GM12878 (cell line): ENCODE measurements at regions not wholly inside any gene's neighbourhood (a gene's known extent, or its start where the extent isn't known, plus 50 kb on each side); places are given as distances from the start of the nearest gene placed in this dataset.

Experiments used
- ATAC-seq: fragments of 200-7000 bp; cut with Tn5 transposase; 3 replicates; pipeline ENCODE4 v1.9.1; 2020; ENCODE audit warnings: mild to moderate bottlenecking, moderate library complexity
- BruUV-seq: library from RNA; stranded (reverse); fragments of 400-500 nt; replicated peaks from 2 replicates; lab custom pipeline; 2021; lab: Mats Ljungman, UMichigan
- CTCF ChIA-PET: fragments of 300-600 bp; sonication (Branson Sonifier 250); formaldehyde crosslinking; extraction: SDS; loops from one replicate; lab custom pipeline; 2021; ENCODE audit warnings: inconsistent platforms; lab: Yijun Ruan, JAX
- POLR2A ChIA-PET: fragments of 350-600 bp; formaldehyde crosslinking; extraction: SDS; loops from one replicate; lab custom pipeline; 2021; ENCODE audit warnings: inconsistent platforms; lab: Charles Lee
- RAD21 ChIA-PET: fragments of 300-600 bp; sonication (Branson Sonifier 250); formaldehyde crosslinking; loops from one replicate; lab custom pipeline; 2023; ENCODE audit warnings: antibody characterized with exemption; ENCODE audit not compliant: unreplicated experiment; lab: Charles Lee
- SMC1A ChIA-PET: fragments of 300-600 bp; sonication (Branson Sonifier 250); formaldehyde crosslinking; loops from one replicate; lab custom pipeline; 2023; ENCODE audit not compliant: unreplicated experiment, uncharacterized antibody; lab: Charles Lee
- DNase-seq: peaks from one replicate; pipeline ENCODE4 v3.0.0-alpha.2; 2011; ENCODE audit warnings: low read depth, low spot score
- FAIRE-seq: peaks from 3 replicates; lab custom pipeline; 2011; peaks lifted over from hg19 to GRCh38; lab: Jason Lieb, UNC
- H2AFZ ChIP-seq: 2 replicates; pipeline ENCODE4 v1.6.0; 2011; ENCODE audit warnings: low read depth, low read length, control low read depth; ENCODE audit not compliant: control insufficient read depth
- H3K27ac ChIP-seq: 2 replicates; pipeline ENCODE4 v1.5.1; 2011; ENCODE audit warnings: control low read depth; ENCODE audit not compliant: control insufficient read depth, insufficient read depth
- H3K27me3 ChIP-seq, 2 experiments: replicated peaks in 1 of 2; 2 replicates each; pipeline versions ENCODE4 v1.6.0 to v1.6.1; 2011; ENCODE audit warnings: low read length in 1 of 2; ENCODE audit not compliant: control insufficient read depth in 2 of 2, insufficient read depth in 2 of 2
- H3K36me3 ChIP-seq, 2 experiments: 2 replicates each; pipeline ENCODE4 v1.5.1; 2011; ENCODE audit warnings: low read length in 1 of 2; ENCODE audit not compliant: control insufficient read depth in 2 of 2, insufficient read depth in 2 of 2
- H3K4me1 ChIP-seq: 2 replicates; pipeline ENCODE4 v1.6.1; 2011; ENCODE audit warnings: mild to moderate bottlenecking, low read length, moderate library complexity, mixed read lengths; ENCODE audit not compliant: control insufficient read depth, insufficient read depth
- H3K4me2 ChIP-seq: 2 replicates; pipeline ENCODE4 v1.6.0; 2011; ENCODE audit warnings: control low read depth; ENCODE audit not compliant: control insufficient read depth, insufficient read depth
- H3K4me3 ChIP-seq: fragments of 200-600 bp; sonication (generic); 2 replicates; pipeline ENCODE4 v1.5.1; 2016
- H3K79me2 ChIP-seq: 2 replicates; pipeline ENCODE4 v1.6.0; 2011; ENCODE audit warnings: low read length; ENCODE audit not compliant: control insufficient read depth, insufficient read depth
- H3K9ac ChIP-seq: 2 replicates; pipeline ENCODE4 v1.8.0; 2011; ENCODE audit warnings: low read length, control low read depth, mixed read lengths; ENCODE audit not compliant: control insufficient read depth, insufficient read depth
- H3K9me3 ChIP-seq: replicated peaks from 3 replicates; pipeline ENCODE4 v1.5.1; 2011; ENCODE audit warnings: mild to moderate bottlenecking, low read length; ENCODE audit not compliant: control insufficient read depth, insufficient read depth
- H4K20me1 ChIP-seq: 2 replicates; pipeline ENCODE4 v1.6.0; 2011; ENCODE audit not compliant: control insufficient read depth, insufficient read depth
- ASH2L ChIP-seq: fragments of 300-600, 200-600 bp; sonication (generic); IDR thresholded peaks from 2 replicates; pipeline ENCODE4 v1.6.1; 2017; ENCODE audit warnings: low read depth, mild to moderate bottlenecking, borderline replicate concordance
- ATF7 ChIP-seq: fragments of 450-650 bp; IDR thresholded peaks from 2 replicates; pipeline ENCODE4 v1.6.1; 2016; ENCODE audit warnings: low read depth, mild to moderate bottlenecking
- CBX5 ChIP-seq: sonication (generic); IDR thresholded peaks from 2 replicates; pipeline ENCODE4 v1.6.1; 2016; ENCODE audit warnings: low read depth, moderate library complexity, mild to moderate bottlenecking, inconsistent platforms
- CREB1 ChIP-seq: IDR thresholded peaks from 2 replicates; pipeline ENCODE4 v1.6.1; 2012; ENCODE audit warnings: low read depth, mild to moderate bottlenecking, inconsistent platforms
- EGR1 ChIP-seq, 2 experiments: IDR thresholded peaks; 1 replicate in 1 of 2; 2 replicates in 1 of 2; pipeline ENCODE4 v1.6.1; 2011 to 2012; ENCODE audit warnings: low read depth in 2 of 2, low read length in 2 of 2, borderline replicate concordance in 1 of 2, mild to moderate bottlenecking in 1 of 2, moderate library complexity in 1 of 2
- ESRRA ChIP-seq: IDR thresholded peaks from 2 replicates; pipeline ENCODE4 v1.6.1; 2012; ENCODE audit warnings: mild to moderate bottlenecking, low read length, improper control_type of control experiment
- KLF5 ChIP-seq: fragments of 450-650 bp; IDR thresholded peaks from 2 replicates; pipeline ENCODE4 v1.6.1; 2014; ENCODE audit warnings: mild to moderate bottlenecking; ENCODE audit not compliant: partially characterized antibody
- LARP7 ChIP-seq: fragments of 450-650 bp; IDR thresholded peaks from 2 replicates; pipeline ENCODE4 v1.6.1; 2017; ENCODE audit warnings: mild to moderate bottlenecking
- MEF2B ChIP-seq: fragments of 450-650 bp; IDR thresholded peaks from 2 replicates; pipeline ENCODE4 v1.6.1; 2018; ENCODE audit warnings: mild to moderate bottlenecking, moderate library complexity; ENCODE audit not compliant: partially characterized antibody, poor library complexity, severe bottlenecking
- NR2F1 ChIP-seq: fragments of 450-650 bp; conservative IDR thresholded peaks from 2 replicates; pipeline ENCODE4 v1.6.1; 2017; ENCODE audit warnings: mild to moderate bottlenecking
- PAX5 ChIP-seq: IDR thresholded peaks from 2 replicates; pipeline ENCODE4 v1.6.1; 2011; ENCODE audit warnings: low read depth, low read length, borderline replicate concordance
- RFX5 ChIP-seq: IDR thresholded peaks from 2 replicates; pipeline ENCODE4 v1.6.1; 2011; ENCODE audit warnings: low read depth, low read length, improper control_type of control experiment
- SIX5 ChIP-seq: IDR thresholded peaks from 2 replicates; pipeline ENCODE4 v1.6.1; 2011; ENCODE audit warnings: mild to moderate bottlenecking, low read depth, low read length, moderate library complexity; ENCODE audit not compliant: severe bottlenecking
- SMAD1 ChIP-seq: fragments of 450-650 bp; IDR thresholded peaks from 2 replicates; pipeline ENCODE4 v1.6.1; 2018; ENCODE audit warnings: mild to moderate bottlenecking, low read depth; ENCODE audit not compliant: partially characterized antibody
- SREBF1 ChIP-seq: IDR thresholded peaks from 2 replicates; pipeline ENCODE4 v1.6.1; 2012; ENCODE audit warnings: mild to moderate bottlenecking, low read length
- SUZ12 ChIP-seq: fragments of 200-600 bp; sonication (generic); IDR thresholded peaks from one replicate; pipeline ENCODE4 v1.6.1; 2018; ENCODE audit warnings: antibody characterized with exemption, mild to moderate bottlenecking; ENCODE audit not compliant: unreplicated experiment
- TCF12 ChIP-seq: IDR thresholded peaks from 2 replicates; pipeline ENCODE4 v1.6.1; 2011; ENCODE audit warnings: low read depth, mild to moderate bottlenecking, low read length
- TCF3 ChIP-seq: IDR thresholded peaks from 2 replicates; pipeline ENCODE4 v1.6.1; 2012; ENCODE audit warnings: low read depth, mild to moderate bottlenecking, low read length, borderline replicate concordance; ENCODE audit not compliant: insufficient read depth
- ZSCAN29 ChIP-seq: fragments of 450-650 bp; IDR thresholded peaks from 2 replicates; pipeline ENCODE4 v1.6.1; 2017; ENCODE audit warnings: mild to moderate bottlenecking, moderate library complexity
- WGBS: methylation state at CpG from one replicate; pipeline ENCODE4 v1.1.6; 2016; ENCODE audit warnings: low lambda C conversion rate; ENCODE audit not compliant: insufficient replicate concordance, insufficient coverage; ENCODE audit errors: missing lambda C conversion rate; 5-methylcytosine and 5-hydroxymethylcytosine counted together
- in situ Hi-C: fragments of 300-500 bp; cut with MboI; formaldehyde crosslinking; loops from 9 replicates; pipeline ENCODE4 v1.14.3; 2018; ENCODE audit warnings: mixed read lengths
- intact Hi-C: fragments of 100-400 bp; cut with micrococcal nuclease; formaldehyde crosslinking; loops from one replicate; pipeline ENCODE4 v1.14.2; 2022; ENCODE audit not compliant: unreplicated experiment
- TF ChIP-seq, protein P1 (sequence below): IDR thresholded peaks from 2 replicates; pipeline ENCODE4 v1.6.1; 2012; ENCODE audit warnings: low read length, inconsistent platforms
- TF ChIP-seq, protein P2 (sequence below): IDR thresholded peaks from 2 replicates; pipeline ENCODE4 v1.6.1; 2011; ENCODE audit warnings: borderline replicate concordance, low read depth, mild to moderate bottlenecking, moderate library complexity, mixed read lengths, low read length; ENCODE audit not compliant: insufficient read depth; ENCODE audit errors: extremely low read length

GRCh38 chr6:112831022-112831421, 483.9 kb downstream of the RFPL4B start (continued):
- TF ChIP-seq PAX5 (no peak), ATF7 (no peak), RFX5 (no peak), NR2F1 (no peak), KLF5 (no peak), TCF12 (no peak), MEF2B (no peak)
- TF ChIP-seq, protein P1, sequence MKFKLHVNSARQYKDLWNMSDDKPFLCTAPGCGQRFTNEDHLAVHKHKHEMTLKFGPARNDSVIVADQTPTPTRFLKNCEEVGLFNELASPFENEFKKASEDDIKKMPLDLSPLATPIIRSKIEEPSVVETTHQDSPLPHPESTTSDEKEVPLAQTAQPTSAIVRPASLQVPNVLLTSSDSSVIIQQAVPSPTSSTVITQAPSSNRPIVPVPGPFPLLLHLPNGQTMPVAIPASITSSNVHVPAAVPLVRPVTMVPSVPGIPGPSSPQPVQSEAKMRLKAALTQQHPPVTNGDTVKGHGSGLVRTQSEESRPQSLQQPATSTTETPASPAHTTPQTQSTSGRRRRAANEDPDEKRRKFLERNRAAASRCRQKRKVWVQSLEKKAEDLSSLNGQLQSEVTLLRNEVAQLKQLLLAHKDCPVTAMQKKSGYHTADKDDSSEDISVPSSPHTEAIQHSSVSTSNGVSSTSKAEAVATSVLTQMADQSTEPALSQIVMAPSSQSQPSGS: no peak

DNA sequence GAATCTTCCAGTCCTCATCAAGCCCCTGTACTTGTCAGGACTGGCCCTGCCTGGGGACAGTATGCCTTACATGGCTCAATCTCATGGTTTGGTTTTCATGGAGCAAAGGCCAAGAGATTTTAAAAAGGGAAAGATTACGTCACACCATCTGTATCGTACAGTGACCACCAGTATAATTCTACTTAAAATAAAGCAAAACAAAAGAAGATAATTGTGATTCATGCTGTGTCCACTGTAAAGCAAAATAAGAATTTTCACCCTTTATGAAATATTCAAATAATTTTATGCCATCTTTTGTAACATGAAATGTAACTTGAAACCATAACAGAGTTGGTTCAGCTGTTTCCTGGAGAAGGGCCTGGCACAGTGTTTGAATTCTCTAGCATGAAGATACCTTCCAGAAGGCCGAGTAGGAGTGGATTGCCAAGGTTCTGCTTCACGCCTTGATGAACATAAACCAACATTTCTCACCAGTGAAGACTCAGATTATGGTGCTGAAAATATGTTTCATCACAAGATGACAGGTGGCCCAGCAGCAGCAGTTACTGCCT, 486.5 kb downstream of the RFPL4B start:
- Histone ChIP-seq H3K4me1 (no peaks in the 10 kb centered on the region), H3K9me3 (no peaks in the 10 kb centered on the region), H3K27ac (no peak overlapping the region), H3K36me3 (no peaks in the 10 kb centered on the region), H4K20me1 (no peaks in the 10 kb centered on the region), H3K79me2 (no peaks in the 10 kb centered on the region), H3K4me2 (no peak overlapping the region), H3K27me3 (no peaks in the 10 kb centered on the region), H3K9ac (no peak overlapping the region), H3K4me3 (no peak overlapping the region), H2AFZ (no peak overlapping the region)
- ChIA-PET POLR2A (no interaction called here), SMC1A (interaction anchor here (2.1 kb wide), 1 partner anchor 8 kb away, joined by 7 read pairs; no protein-coding TSS in a partner anchor), RAD21 (no interaction called here), CTCF (interaction anchor here (0.6 to 1.2 kb wide), 2 partner anchors 52 to 1010 kb away, joined by 3 to 4 read pairs; no protein-coding TSS in a partner anchor)
- in situ Hi-C loops (no loop called here), intact Hi-C loops (no loop called here)
- no TSS peak for BruUV-seq
- ATAC-seq (no peak), FAIRE-seq (no peak), DNase-seq (no peak)
- WGBS: 45% methylated on average over 4 of the region's 4 CpGs
- TF ChIP-seq, protein P1: no peak
- no peak for TF ChIP-seq CREB1
- TF ChIP-seq ZSCAN29: no peak
- TF ChIP-seq SMAD1: no peak
- no peak for TF ChIP-seq SUZ12
- TF ChIP-seq EGR1 (IDR thresholded peaks at IDR 0.05; ENCODE audit: borderline replicate concordance in 1 of 2, low read depth in 2 of 2, low read length in 2 of 2): no peak
- no peak for TF ChIP-seq SREBF1
- TF ChIP-seq SIX5: no peak
- no peak for TF ChIP-seq CBX5
- no peak for TF ChIP-seq TCF3
- TF ChIP-seq LARP7: no peak
- no peak for TF ChIP-seq ASH2L
- TF ChIP-seq ESRRA: no peak
- TF ChIP-seq, protein P2, sequence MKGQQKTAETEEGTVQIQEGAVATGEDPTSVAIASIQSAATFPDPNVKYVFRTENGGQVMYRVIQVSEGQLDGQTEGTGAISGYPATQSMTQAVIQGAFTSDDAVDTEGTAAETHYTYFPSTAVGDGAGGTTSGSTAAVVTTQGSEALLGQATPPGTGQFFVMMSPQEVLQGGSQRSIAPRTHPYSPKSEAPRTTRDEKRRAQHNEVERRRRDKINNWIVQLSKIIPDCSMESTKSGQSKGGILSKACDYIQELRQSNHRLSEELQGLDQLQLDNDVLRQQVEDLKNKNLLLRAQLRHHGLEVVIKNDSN: no peak
